T-cell (primary cell): ENCODE measurements at regions not wholly inside any gene's neighbourhood (a gene's known extent, or its start where the extent isn't known, plus 50 kb on each side); places are given as distances from the start of the nearest gene placed in this dataset.

ENCODE experiments used
- ATAC-seq, 4 experiments: fragments of 200-7000 bp in 3 of 4; fragments of 150-1000 bp in 1 of 4; cut with Tn5 transposase; replicated peaks in 1 of 4; 1 replicate in 3 of 4; 2 replicates in 1 of 4; pipeline ENCODE4 v1.10.0; 2021; ENCODE audit warnings: moderate library complexity in 3 of 4, mild to moderate bottlenecking in 2 of 4, moderate number of reproducible peaks in 1 of 4
- CTCF ChIA-PET, 2 donors: fragments of 300-600 bp; sonication (Branson Sonifier 250); formaldehyde crosslinking; loops; one replicate each; lab custom pipeline; 2022; ENCODE audit warnings: antibody characterized with exemption in 2 of 2; lab: Charles Lee
- POLR2A ChIA-PET, 2 donors: fragments of 300-600 bp; sonication (Branson Sonifier 250); formaldehyde crosslinking; loops; one replicate each; lab custom pipeline; 2022; ENCODE audit warnings: antibody characterized with exemption in 2 of 2; lab: Charles Lee
- DNase-seq, 35 experiments: peaks; one replicate each; pipeline versions ENCODE4 v3.0.0 to v3.0.0-alpha.2; 2013 to 2023
- H3K27ac ChIP-seq: one replicate; pipeline ENCODE4 v1.5.1; 2013; ENCODE audit warnings: low read length
- H3K27me3 ChIP-seq, 2 experiments: replicated peaks in 1 of 2; 1 replicate in 1 of 2; 2 replicates in 1 of 2; pipeline versions ENCODE4 v1.6.1 to v1.7.0; 2013; ENCODE audit warnings: low read length in 1 of 2, mixed read lengths in 1 of 2; ENCODE audit not compliant: control insufficient read depth in 2 of 2, insufficient read depth in 2 of 2; ENCODE audit errors: extremely low read depth in 1 of 2
- H3K36me3 ChIP-seq, 2 donors: 1 replicate in 1 of 2; 2 replicates in 1 of 2; pipeline versions ENCODE4 v1.6.1 to v1.7.0; 2013; ENCODE audit warnings: low read length in 1 of 2; ENCODE audit not compliant: control insufficient read depth in 2 of 2, insufficient read depth in 1 of 2; ENCODE audit errors: extremely low read depth in 1 of 2
- H3K4me1 ChIP-seq, 2 experiments: 1 replicate in 1 of 2; 2 replicates in 1 of 2; pipeline versions ENCODE4 v1.6.1 to v1.7.0; 2013; ENCODE audit warnings: low read length in 2 of 2, mixed read lengths in 1 of 2; ENCODE audit not compliant: insufficient read depth in 2 of 2, control insufficient read depth in 1 of 2; ENCODE audit errors: extremely low read depth in 1 of 2
- H3K4me3 ChIP-seq, 2 donors: 1 replicate in 1 of 2; 2 replicates in 1 of 2; pipeline versions ENCODE4 v1.5.1 to v1.7.0; 2013; ENCODE audit warnings: mild to moderate bottlenecking in 2 of 2, low read length in 1 of 2, moderate library complexity in 1 of 2; ENCODE audit not compliant: control insufficient read depth in 1 of 2; ENCODE audit errors: extremely low read depth in 1 of 2
- H3K9me3 ChIP-seq: 2 replicates; pipeline ENCODE4 v1.7.0; 2013
- H3K27ac Mint-ChIP-seq, 2 donors: one replicate each; pipeline ENCODE4 v1.8.0; 2020 to 2021; ENCODE audit warnings: mild to moderate bottlenecking in 2 of 2, mixed read lengths in 2 of 2
- H3K27me3 Mint-ChIP-seq, 2 donors: one replicate each; pipeline ENCODE4 v1.8.0; 2021 to 2022; ENCODE audit warnings: mixed read lengths in 2 of 2
- H3K36me3 Mint-ChIP-seq: one replicate; pipeline ENCODE4 v1.8.0; 2021; ENCODE audit warnings: mixed read lengths
- H3K4me1 Mint-ChIP-seq, 3 donors: one replicate each; pipeline ENCODE4 v1.8.0; 2020 to 2022; ENCODE audit warnings: mixed read lengths in 3 of 3, mild to moderate bottlenecking in 1 of 3
- H3K4me3 Mint-ChIP-seq, 3 donors: one replicate each; pipeline ENCODE4 v1.8.0; 2020 to 2022; ENCODE audit warnings: mild to moderate bottlenecking in 3 of 3, mixed read lengths in 3 of 3, moderate library complexity in 3 of 3
- H3K9me3 Mint-ChIP-seq, 3 donors: one replicate each; pipeline ENCODE4 v1.8.0; 2020 to 2022; ENCODE audit warnings: mixed read lengths in 3 of 3
- WGBS: methylation state at CpG from one replicate; pipeline ENCODE4 v1.1.5; 2013; ENCODE audit warnings: missing lambda C conversion rate; ENCODE audit not compliant: insufficient coverage; 5-methylcytosine and 5-hydroxymethylcytosine counted together

DNA sequence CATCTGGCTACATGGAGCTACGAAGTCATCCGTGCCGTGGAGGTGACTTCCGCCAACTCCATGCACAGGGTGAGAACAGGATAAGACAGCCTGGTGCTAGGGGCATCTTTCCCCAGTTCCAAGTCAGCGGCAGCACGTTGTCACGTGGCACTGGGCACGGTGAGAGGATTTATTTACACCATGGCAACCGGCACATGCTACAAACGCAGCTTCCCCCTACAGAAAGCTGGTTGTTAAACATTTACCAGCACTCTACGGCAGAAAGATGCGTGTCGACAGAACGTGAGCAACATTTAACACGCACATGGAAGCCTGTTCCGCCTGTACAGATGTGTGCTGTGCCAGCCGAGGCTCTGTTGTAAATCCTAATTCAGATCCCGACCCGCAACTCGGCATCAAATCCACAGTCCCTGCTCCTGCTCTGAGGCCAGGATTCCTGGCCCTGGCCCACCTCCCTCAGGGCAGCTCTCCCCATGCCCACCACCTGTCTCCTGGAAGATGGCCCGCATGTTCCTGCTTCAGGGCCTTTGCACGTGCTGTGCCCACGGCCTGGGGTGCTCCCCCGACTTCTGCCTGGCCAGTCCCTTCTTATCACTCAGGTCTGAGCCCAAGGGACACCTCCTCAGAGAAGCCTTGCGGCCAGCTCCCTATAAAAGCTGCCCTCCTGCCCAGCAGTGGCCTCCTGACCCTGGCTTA lies 114.1 kb downstream of the RFLNA start:
- peaks cover 11 to 35% of the 10 kb centered on the region in 2 donors for H3K36me3 ChIP-seq

DNA sequence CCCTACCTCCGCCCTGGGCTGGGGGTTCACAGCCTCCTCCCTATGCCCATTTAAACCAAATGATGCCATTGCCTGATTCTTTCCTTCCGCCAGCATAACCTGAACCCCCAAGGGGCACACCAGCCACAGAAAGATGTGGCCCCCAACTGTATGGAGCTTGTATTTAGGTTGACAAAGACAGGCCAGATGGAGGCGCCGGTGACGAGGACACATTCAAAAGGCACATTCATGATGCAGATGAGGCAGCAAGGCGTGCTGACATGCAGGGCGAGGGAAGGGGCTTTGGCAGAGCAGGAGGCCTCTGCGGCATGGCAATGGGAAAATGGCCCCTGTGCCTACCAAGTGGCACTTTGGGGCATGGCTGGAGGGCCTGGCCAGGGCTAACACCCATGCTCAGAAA lies 112.2 kb downstream of the RFLNA start:
- over 99% methylated on average over 7 of the region's 8 CpGs for WGBS
- no peak overlapping the region for H3K4me3 Mint-ChIP-seq
- Histone ChIP-seq H3K27ac (no peak overlapping the region), H3K27me3 (no peaks in the 10 kb centered on the region), H3K4me3 (no peak overlapping the region), H3K36me3 (peaks cover 4 to 27% of the 10 kb centered on the region in 2 donors), H3K9me3 (no peaks in the 10 kb centered on the region), H3K4me1 (no peaks in the 10 kb centered on the region)
- H3K36me3 Mint-ChIP-seq: peaks cover 24% of the 10 kb centered on the region
- H3K27ac Mint-ChIP-seq: peak overlapping the region in 1 of 2 donors; percentile 6
- ATAC-seq (no peak), DNase-seq (no peak)
- ChIA-PET POLR2A (no interaction called here), CTCF (no interaction called here)
- peaks cover 0 to 6% (median 0%) of the 10 kb centered on the region in 3 donors for H3K4me1 Mint-ChIP-seq
- no peaks in the 10 kb centered on the region for H3K27me3 Mint-ChIP-seq
- H3K9me3 Mint-ChIP-seq: no peaks in the 10 kb centered on the region

More for the DNA sequence above, 114.1 kb downstream of the RFLNA start:
- CTCF ChIA-PET: no interaction called here
- DNase-seq (no peak), ATAC-seq (no peak)
- WGBS: 96% methylated on average over 24 of the region's 25 CpGs
- Mint-ChIP-seq H3K4me3 (no peak overlapping the region), H3K4me1 (peaks cover 0 to 6% (median 0%) of the 10 kb centered on the region in 3 donors), H3K27me3 (no peaks in the 10 kb centered on the region), H3K36me3 (peaks cover 23% of the 10 kb centered on the region), H3K27ac (no peak overlapping the region), H3K9me3 (no peaks in the 10 kb centered on the region)
- no peaks in the 10 kb centered on the region for H3K27me3 ChIP-seq
- no peak overlapping the region for H3K27ac ChIP-seq
- POLR2A ChIA-PET: no interaction called here
- no peaks in the 10 kb centered on the region for H3K4me1 ChIP-seq
- H3K4me3 ChIP-seq: no peak overlapping the region
- no peaks in the 10 kb centered on the region for H3K9me3 ChIP-seq

DNA sequence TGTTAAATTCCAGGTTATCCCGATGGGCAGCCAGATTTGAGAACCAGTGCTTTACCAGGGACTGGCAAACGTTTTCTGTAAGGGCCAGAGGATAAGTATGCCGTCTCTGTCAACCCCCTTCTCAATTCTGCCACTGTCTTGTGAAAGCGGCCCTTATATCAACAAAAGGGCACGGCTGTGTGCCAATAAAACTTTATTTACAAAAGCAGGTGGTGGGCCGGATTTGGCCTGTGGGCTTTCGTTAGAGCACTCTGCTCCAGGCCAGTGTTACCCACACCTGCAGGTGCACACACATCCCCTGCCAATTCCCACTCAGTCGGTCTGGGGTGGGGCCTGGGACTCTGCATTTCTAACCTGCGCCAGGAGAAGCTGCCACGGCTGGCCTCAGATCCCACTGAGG lies 111.2 kb downstream of the RFLNA start:
- no peaks in the 10 kb centered on the region for H3K27me3 ChIP-seq
- Mint-ChIP-seq H3K36me3 (peaks cover 27% of the 10 kb centered on the region), H3K4me1 (peaks cover 0 to 3% (median 0%) of the 10 kb centered on the region in 3 donors), H3K27ac (no peak overlapping the region), H3K4me3 (no peak overlapping the region), H3K27me3 (no peaks in the 10 kb centered on the region), H3K9me3 (no peaks in the 10 kb centered on the region)
- H3K27ac ChIP-seq: no peak overlapping the region
- no peaks in the 10 kb centered on the region for H3K4me1 ChIP-seq
- CTCF ChIA-PET: no interaction called here
- no peak overlapping the region for H3K4me3 ChIP-seq
- POLR2A ChIA-PET: no interaction called here
- WGBS: 96% methylated on average over 10 of the region's 10 CpGs
- ATAC-seq: no peak
- peaks cover 4 to 35% of the 10 kb centered on the region in 2 donors for H3K36me3 ChIP-seq
- H3K9me3 ChIP-seq: no peaks in the 10 kb centered on the region
- no peak for DNase-seq

DNA sequence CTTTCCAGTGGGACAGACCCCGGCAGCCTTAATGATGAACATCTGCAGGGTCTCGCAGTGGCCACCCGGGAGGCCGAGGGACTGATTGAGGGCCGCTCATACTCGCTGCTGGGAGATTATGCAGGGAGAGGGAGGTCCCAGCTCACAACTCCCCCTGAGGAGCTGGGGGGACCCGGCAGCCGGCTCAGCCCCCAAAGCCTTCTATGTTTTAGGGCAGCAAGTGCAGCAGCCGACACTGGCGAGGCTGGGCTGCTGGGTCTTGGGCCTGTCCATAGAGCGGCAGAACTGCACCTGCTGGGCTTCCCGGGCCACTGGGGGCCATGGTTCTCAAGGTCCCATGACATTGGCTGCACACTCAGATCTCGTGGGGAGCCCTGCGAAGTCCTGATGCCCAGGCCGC lies 110.7 kb downstream of the RFLNA start:
- no peak overlapping the region for H3K27ac Mint-ChIP-seq
- Histone ChIP-seq H3K4me1 (no peaks in the 10 kb centered on the region), H3K9me3 (no peaks in the 10 kb centered on the region), H3K4me3 (no peak overlapping the region), H3K27me3 (no peaks in the 10 kb centered on the region), H3K36me3 (peaks cover 9 to 38% of the 10 kb centered on the region in 2 donors), H3K27ac (no peak overlapping the region)
- H3K4me3 Mint-ChIP-seq: no peak overlapping the region
- DNase-seq: no peak
- no peak for ATAC-seq
- no peaks in the 10 kb centered on the region for H3K4me1 Mint-ChIP-seq
- H3K36me3 Mint-ChIP-seq: peaks cover 29% of the 10 kb centered on the region
- ChIA-PET POLR2A (no interaction called here), CTCF (no interaction called here)
- WGBS: 89% methylated on average over 13 of the region's 15 CpGs
- no peaks in the 10 kb centered on the region for H3K27me3 Mint-ChIP-seq
- H3K9me3 Mint-ChIP-seq: no peaks in the 10 kb centered on the region

DNA sequence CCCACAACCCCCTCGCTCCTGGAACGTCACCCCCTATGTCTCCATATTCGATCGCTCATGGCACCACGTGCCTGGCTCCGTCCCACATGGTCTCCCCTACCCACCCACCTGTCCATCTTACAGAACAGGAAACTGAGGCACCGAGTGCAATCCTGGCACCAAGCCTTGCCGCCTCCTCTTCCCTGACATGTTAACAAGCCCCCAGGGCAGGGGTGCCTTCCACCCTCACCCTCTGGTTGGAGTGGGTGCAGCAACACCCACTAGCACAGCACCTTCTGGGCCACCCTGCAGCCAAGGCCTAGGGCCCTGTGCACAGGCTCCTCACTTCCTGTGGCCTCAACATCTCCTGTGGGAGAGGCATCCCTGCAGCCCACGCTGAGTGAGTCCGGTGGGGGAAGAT lies 110.3 kb downstream of the RFLNA start:
- ChIA-PET CTCF (no interaction called here), POLR2A (no interaction called here)
- Mint-ChIP-seq H3K4me3 (no peak overlapping the region), H3K4me1 (peaks cover 0 to 2% (median 0%) of the 10 kb centered on the region in 3 donors), H3K27me3 (no peaks in the 10 kb centered on the region), H3K9me3 (no peaks in the 10 kb centered on the region), H3K36me3 (peaks cover 30% of the 10 kb centered on the region), H3K27ac (no peak overlapping the region)
- no peaks in the 10 kb centered on the region for H3K9me3 ChIP-seq
- 92% methylated on average over 4 of the region's 10 CpGs for WGBS
- H3K4me1 ChIP-seq: no peaks in the 10 kb centered on the region
- ATAC-seq (no peak), DNase-seq (no peak)
- no peak overlapping the region for H3K4me3 ChIP-seq
- H3K36me3 ChIP-seq: peaks cover 13 to 40% of the 10 kb centered on the region in 2 donors
- H3K27ac ChIP-seq: no peak overlapping the region
- H3K27me3 ChIP-seq: no peaks in the 10 kb centered on the region

DNA sequence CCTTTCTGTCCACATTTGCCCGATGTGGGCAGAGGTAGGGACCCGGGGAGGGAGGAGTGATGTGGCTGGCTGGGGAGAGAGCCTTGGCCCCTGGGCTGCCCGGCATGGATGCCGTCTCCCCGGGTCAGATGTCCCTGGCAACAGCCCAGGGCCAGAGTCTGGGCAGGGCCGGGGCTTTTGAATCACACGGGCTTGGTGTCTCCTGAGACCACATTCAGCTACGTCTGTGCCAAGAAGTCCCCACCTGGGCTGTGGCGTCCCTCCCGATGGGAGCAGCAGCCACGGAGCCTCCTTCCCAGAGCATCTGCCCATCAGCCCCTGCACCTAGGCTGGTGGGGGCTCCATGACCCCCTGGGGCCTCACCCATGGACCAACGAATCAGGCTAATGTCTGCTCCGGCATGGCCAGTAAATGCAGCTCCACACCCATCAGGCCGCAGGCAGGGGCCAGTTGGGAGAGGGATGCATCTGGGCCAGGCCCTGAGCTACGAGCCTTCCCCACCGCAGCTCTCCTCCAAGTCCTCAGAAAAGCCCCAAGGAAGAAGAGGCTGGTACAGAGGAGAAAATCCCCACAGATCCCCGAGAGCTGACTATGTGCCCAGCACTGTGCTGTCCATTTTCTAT lies 109.4 kb downstream of the RFLNA start:
- H3K27me3 Mint-ChIP-seq: no peaks in the 10 kb centered on the region
- Histone ChIP-seq H3K4me3 (no peak overlapping the region), H3K4me1 (no peaks in the 10 kb centered on the region), H3K9me3 (no peaks in the 10 kb centered on the region), H3K27me3 (no peaks in the 10 kb centered on the region), H3K36me3 (peaks cover 21 to 41% of the 10 kb centered on the region in 2 donors), H3K27ac (no peak overlapping the region)
- ChIA-PET POLR2A (no interaction called here), CTCF (interaction anchor here in 1 of 2 donors (0.6 kb wide), 1 partner anchor 57 kb away, joined by 3 read pairs; no protein-coding TSS in a partner anchor)
- H3K4me1 Mint-ChIP-seq: peaks cover 0 to 4% (median 0%) of the 10 kb centered on the region in 3 donors
- no peak overlapping the region for H3K27ac Mint-ChIP-seq
- no peak for DNase-seq
- no peak for ATAC-seq
- 89% methylated on average over 11 of the region's 17 CpGs for WGBS
- peaks cover 31% of the 10 kb centered on the region for H3K36me3 Mint-ChIP-seq
- H3K9me3 Mint-ChIP-seq: no peaks in the 10 kb centered on the region
- no peak overlapping the region for H3K4me3 Mint-ChIP-seq
